ENCODE measurements at regions not wholly inside any gene's neighbourhood (a gene's known extent, or its start where the extent isn't known, plus 50 kb on each side); places are given as distances from the start of the nearest gene placed in this dataset.

- H3K4me3 ChIP-seq (ENCODE audit: low read depth in 1 of 3, low read length in 3 of 3) = no peak overlapping the region
- no peak overlapping the region for H3K9ac ChIP-seq (ENCODE audit: low read depth in 1 of 2, low read length in 2 of 2)
- TF ChIP-seq ATF3 (IDR thresholded peaks at IDR 0.05) = no peak
- TF ChIP-seq EGR1 (IDR thresholded peaks at IDR 0.05; ENCODE audit: low read depth in 2 of 2) = no peak
- no peak for TF ChIP-seq MAX (IDR thresholded peaks at IDR 0.05)
- TF ChIP-seq GABPA (IDR thresholded peaks at IDR 0.05 in 1 of 2, conservative IDR thresholded peaks at IDR 0.05 in 1 of 2) = no peak
- no peak for TF ChIP-seq SP1 (IDR thresholded peaks at IDR 0.05)
- no peak for TF ChIP-seq TAF1 (conservative IDR thresholded peaks at IDR 0.05)
- TF ChIP-seq CTCF (IDR thresholded peaks at IDR 0.05; ENCODE audit: low read depth, low read length, missing input control) = no peak
- TF ChIP-seq FOXA1 (IDR thresholded peaks at IDR 0.05) = no peak
- no peak for TF ChIP-seq HNF4A (conservative IDR thresholded peaks at IDR 0.05)
- no peak for TF ChIP-seq HNF4G (IDR thresholded peaks at IDR 0.05)
- TF ChIP-seq JUND (IDR thresholded peaks at IDR 0.05) = no peak
- TF ChIP-seq RXRA (IDR thresholded peaks at IDR 0.05) = no peak
- TF ChIP-seq FOXA2 (IDR thresholded peaks at IDR 0.05) = no peak
- no peaks in the 10 kb centered on the region for H3K36me3 ChIP-seq (ENCODE audit: control insufficient read depth in 4 of 4, insufficient read depth in 3 of 4, low read depth in 1 of 4, low read length in 3 of 4)
- H3K9me3 ChIP-seq (ENCODE audit: control insufficient read depth in 4 of 4, low read length in 3 of 4) = no peaks in the 10 kb centered on the region
- H3K27me3 ChIP-seq (ENCODE audit: control insufficient read depth in 4 of 4, insufficient read depth in 4 of 4, low read length in 3 of 4) = no peaks in the 10 kb centered on the region
- H3K4me1 ChIP-seq (ENCODE audit: control insufficient read depth in 4 of 4, insufficient read depth in 4 of 4, low read length in 3 of 4) = peaks cover 0 to 13% (median 10%) of the 10 kb centered on the region in 4 donors
- H3K27ac ChIP-seq (ENCODE audit: low read depth in 1 of 2, low read length in 2 of 2) = no peak overlapping the region
- DNase-seq (ENCODE audit: low spot score) = no peak
- WGBS = 59% methylated on average over 3 of the region's 3 CpGs
These were observed 156.3 kb upstream of the FNDC3A start for GRCh38 chr13:48819376-48819775.

- Histone ChIP-seq H3K4me1 (ENCODE audit: control insufficient read depth in 4 of 4, insufficient read depth in 4 of 4, low read length in 3 of 4) (peaks cover 0 to 13% (median 10%) of the 10 kb centered on the region in 4 donors), H3K36me3 (ENCODE audit: control insufficient read depth in 4 of 4, insufficient read depth in 3 of 4, low read depth in 1 of 4, low read length in 3 of 4) (no peaks in the 10 kb centered on the region), H3K27ac (ENCODE audit: low read depth in 1 of 2, low read length in 2 of 2) (no peak overlapping the region), H3K4me3 (ENCODE audit: low read depth in 1 of 3, low read length in 3 of 3) (no peak overlapping the region), H3K9ac (ENCODE audit: low read depth in 1 of 2, low read length in 2 of 2) (no peak overlapping the region), H3K27me3 (ENCODE audit: control insufficient read depth in 4 of 4, insufficient read depth in 4 of 4, low read length in 3 of 4) (no peaks in the 10 kb centered on the region), H3K9me3 (ENCODE audit: control insufficient read depth in 4 of 4, low read length in 3 of 4) (no peaks in the 10 kb centered on the region)
- DNase-seq (ENCODE audit: low spot score) = no peak
- WGBS = 78% methylated on average over 4 of the region's 4 CpGs
- TF ChIP-seq FOXA1 (IDR thresholded peaks at IDR 0.05) (no peak), FOXA2 (IDR thresholded peaks at IDR 0.05) (no peak), SP1 (IDR thresholded peaks at IDR 0.05) (no peak), CTCF (IDR thresholded peaks at IDR 0.05; ENCODE audit: low read depth, low read length, missing input control) (no peak), MAX (IDR thresholded peaks at IDR 0.05) (no peak), REST (IDR thresholded peaks at IDR 0.05) (no peak), YY1 (IDR thresholded peaks at IDR 0.05) (no peak), JUND (IDR thresholded peaks at IDR 0.05) (no peak), ATF3 (IDR thresholded peaks at IDR 0.05) (no peak), NR2F2 (IDR thresholded peaks at IDR 0.05) (no peak), HNF4G (IDR thresholded peaks at IDR 0.05) (no peak), ZBTB33 (IDR thresholded peaks at IDR 0.05) (no peak), HNF4A (conservative IDR thresholded peaks at IDR 0.05) (no peak), GABPA (IDR thresholded peaks at IDR 0.05 in 1 of 2, conservative IDR thresholded peaks at IDR 0.05 in 1 of 2) (no peak), TAF1 (conservative IDR thresholded peaks at IDR 0.05) (no peak), RXRA (IDR thresholded peaks at IDR 0.05) (no peak), RAD21 (IDR thresholded peaks at IDR 0.05) (no peak), EGR1 (IDR thresholded peaks at IDR 0.05; ENCODE audit: low read depth in 2 of 2) (no peak)
These were observed 155.8 kb upstream of the FNDC3A start for GRCh38 chr13:48819899-48820298.

All from liver (tissue), 8 donors.